ENCODE measurements at regions not wholly inside any gene's neighbourhood (a gene's known extent, or its start where the extent isn't known, plus 50 kb on each side); places are given as distances from the start of the nearest gene placed in this dataset.

GRCh38 chr10:44153918-44154670, 230.8 kb downstream of the CXCL12 start:
- CTCF ChIA-PET, result no interaction called here
- WGBS (ENCODE audit: insufficient coverage), result no CpG with 5 or more reads among the region's 5 CpGs
- H3K27ac ChIP-seq (ENCODE audit: low read length), result no peak overlapping the region
- H3K36me3 Mint-ChIP-seq, result peaks cover 4% of the 10 kb centered on the region
- H3K9me3 ChIP-seq, result no peaks in the 10 kb centered on the region
- no peak overlapping the region for H3K4me3 ChIP-seq (ENCODE audit: control insufficient read depth in 1 of 2, extremely low read depth in 1 of 2, low read length in 1 of 2)
- H3K36me3 ChIP-seq (ENCODE audit: control insufficient read depth in 2 of 2, extremely low read depth in 1 of 2, insufficient read depth in 1 of 2, low read length in 1 of 2), result no peaks in the 10 kb centered on the region
- peaks cover 0 to 6% of the 10 kb centered on the region in 2 experiments for H3K27me3 ChIP-seq (replicated peaks in 1 of 2; ENCODE audit: control insufficient read depth in 2 of 2, extremely low read depth in 1 of 2, insufficient read depth in 2 of 2, low read length in 1 of 2)
- POLR2A ChIA-PET, result no interaction called here
- H3K4me1 ChIP-seq (ENCODE audit: control insufficient read depth in 1 of 2, extremely low read depth in 1 of 2, insufficient read depth in 2 of 2, low read length in 2 of 2), result no peaks in the 10 kb centered on the region
- DNase-seq (no peak), ATAC-seq (replicated peaks in 1 of 4) (no peak)
- peaks cover 6 to 20% (median 12%) of the 10 kb centered on the region in 3 donors for H3K9me3 Mint-ChIP-seq
- H3K4me3 Mint-ChIP-seq, result no peak overlapping the region
- H3K4me1 Mint-ChIP-seq, result no peaks in the 10 kb centered on the region
- H3K27ac Mint-ChIP-seq, result no peak overlapping the region
- peaks cover 8 to 23% of the 10 kb centered on the region in 2 donors for H3K27me3 Mint-ChIP-seq

- CTCF ChIA-PET, result no interaction called here
- H3K27ac Mint-ChIP-seq, result no peak overlapping the region
Measured at GRCh38 chr10:44143556-44143955, 241.3 kb downstream of the CXCL12 start.

GRCh38 chr10:44132361-44133289, 252.3 kb downstream of the CXCL12 start:
- DNase-seq, result no peak
- no peaks in the 10 kb centered on the region for H3K36me3 Mint-ChIP-seq
- H3K9me3 Mint-ChIP-seq, result no peaks in the 10 kb centered on the region
- POLR2A ChIA-PET, result no interaction called here
- H3K27me3 Mint-ChIP-seq, result peaks cover 14 to 20% of the 10 kb centered on the region in 2 donors
- Histone ChIP-seq H3K27ac (ENCODE audit: low read length) (no peak overlapping the region), H3K9me3 (no peaks in the 10 kb centered on the region), H3K4me3 (ENCODE audit: control insufficient read depth in 1 of 2, extremely low read depth in 1 of 2, low read length in 1 of 2) (no peak overlapping the region), H3K36me3 (ENCODE audit: control insufficient read depth in 2 of 2, extremely low read depth in 1 of 2, insufficient read depth in 1 of 2, low read length in 1 of 2) (no peaks in the 10 kb centered on the region), H3K4me1 (ENCODE audit: control insufficient read depth in 1 of 2, extremely low read depth in 1 of 2, insufficient read depth in 2 of 2, low read length in 2 of 2) (no peaks in the 10 kb centered on the region), H3K27me3 (replicated peaks in 1 of 2; ENCODE audit: control insufficient read depth in 2 of 2, extremely low read depth in 1 of 2, insufficient read depth in 2 of 2, low read length in 1 of 2) (no peaks in the 10 kb centered on the region)
- no peaks in the 10 kb centered on the region for H3K4me1 Mint-ChIP-seq
- H3K27ac Mint-ChIP-seq, result no peak overlapping the region
- CTCF ChIA-PET, result no interaction called here
- H3K4me3 Mint-ChIP-seq, result no peak overlapping the region
- 77% methylated on average over 11 of the region's 11 CpGs for WGBS (ENCODE audit: insufficient coverage)
- no peak for ATAC-seq (replicated peaks in 1 of 4)

More at GRCh38 chr10:44143556-44143955, 241.3 kb downstream of the CXCL12 start:
- peaks cover 8 to 9% (median 8%) of the 10 kb centered on the region in 3 donors for H3K9me3 Mint-ChIP-seq
- no peak for ATAC-seq (replicated peaks in 1 of 4)
- no peak overlapping the region for H3K27ac ChIP-seq (ENCODE audit: low read length)
- no peak overlapping the region for H3K4me3 Mint-ChIP-seq
- H3K4me1 Mint-ChIP-seq, result no peaks in the 10 kb centered on the region
- no peaks in the 10 kb centered on the region for H3K9me3 ChIP-seq
- no peaks in the 10 kb centered on the region for H3K36me3 ChIP-seq (ENCODE audit: control insufficient read depth in 2 of 2, extremely low read depth in 1 of 2, insufficient read depth in 1 of 2, low read length in 1 of 2)
- H3K27me3 Mint-ChIP-seq, result no peaks in the 10 kb centered on the region
- no peaks in the 10 kb centered on the region for H3K36me3 Mint-ChIP-seq
- no peak for DNase-seq
- no peak overlapping the region for H3K4me3 ChIP-seq (ENCODE audit: control insufficient read depth in 1 of 2, extremely low read depth in 1 of 2, low read length in 1 of 2)
- POLR2A ChIA-PET, result no interaction called here
- no peaks in the 10 kb centered on the region for H3K4me1 ChIP-seq (ENCODE audit: control insufficient read depth in 1 of 2, extremely low read depth in 1 of 2, insufficient read depth in 2 of 2, low read length in 2 of 2)
- H3K27me3 ChIP-seq (replicated peaks in 1 of 2; ENCODE audit: control insufficient read depth in 2 of 2, extremely low read depth in 1 of 2, insufficient read depth in 2 of 2, low read length in 1 of 2), result no peaks in the 10 kb centered on the region

DNA sequence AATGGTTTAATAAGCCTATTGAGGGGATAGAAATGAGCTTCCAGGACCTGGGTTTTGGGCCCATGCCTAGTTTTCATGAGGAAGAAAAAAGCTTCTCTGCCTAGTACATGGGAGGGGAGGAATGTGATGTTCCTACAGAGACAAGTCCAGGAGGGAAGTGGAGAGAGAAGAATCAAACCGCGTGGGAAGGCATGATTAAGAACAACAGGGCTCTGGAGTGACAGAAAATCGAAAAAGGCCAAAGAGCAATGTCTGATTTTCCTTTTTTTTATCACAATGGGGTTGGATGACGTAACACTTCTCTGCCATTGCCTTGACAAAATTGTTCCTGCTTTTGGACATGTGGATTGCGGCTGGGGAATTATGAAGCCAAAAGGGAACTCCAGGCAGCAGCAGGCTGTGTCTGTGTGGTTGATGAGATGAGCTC, 258.6 kb downstream of the CXCL12 start:
- H3K27ac Mint-ChIP-seq, result no peak overlapping the region
- no peaks in the 10 kb centered on the region for H3K4me1 ChIP-seq (ENCODE audit: control insufficient read depth in 1 of 2, extremely low read depth in 1 of 2, insufficient read depth in 2 of 2, low read length in 2 of 2)
- H3K36me3 ChIP-seq (ENCODE audit: control insufficient read depth in 2 of 2, extremely low read depth in 1 of 2, insufficient read depth in 1 of 2, low read length in 1 of 2), result no peaks in the 10 kb centered on the region
- no peaks in the 10 kb centered on the region for H3K9me3 ChIP-seq
- ATAC-seq (replicated peaks in 1 of 4), result no peak
- H3K9me3 Mint-ChIP-seq, result peaks cover 0 to 3% (median 0%) of the 10 kb centered on the region in 3 donors
- H3K27me3 Mint-ChIP-seq, result peaks cover 9 to 10% of the 10 kb centered on the region in 2 donors
- H3K4me1 Mint-ChIP-seq, result no peaks in the 10 kb centered on the region
- 73% methylated on average over 5 of the region's 5 CpGs for WGBS (ENCODE audit: insufficient coverage)
- no peak overlapping the region for H3K4me3 ChIP-seq (ENCODE audit: control insufficient read depth in 1 of 2, extremely low read depth in 1 of 2, low read length in 1 of 2)
- H3K27ac ChIP-seq (ENCODE audit: low read length), result no peak overlapping the region
- POLR2A ChIA-PET, result interaction anchor here in 1 of 2 donors (0.7 kb wide), 1 partner anchor 18 kb away, joined by 3 read pairs; no protein-coding TSS in a partner anchor
- H3K36me3 Mint-ChIP-seq, result no peaks in the 10 kb centered on the region
- no peaks in the 10 kb centered on the region for H3K27me3 ChIP-seq (replicated peaks in 1 of 2; ENCODE audit: control insufficient read depth in 2 of 2, extremely low read depth in 1 of 2, insufficient read depth in 2 of 2, low read length in 1 of 2)
- DNase-seq, result no peak
- no peak overlapping the region for H3K4me3 Mint-ChIP-seq
- CTCF ChIA-PET, result no interaction called here

DNA sequence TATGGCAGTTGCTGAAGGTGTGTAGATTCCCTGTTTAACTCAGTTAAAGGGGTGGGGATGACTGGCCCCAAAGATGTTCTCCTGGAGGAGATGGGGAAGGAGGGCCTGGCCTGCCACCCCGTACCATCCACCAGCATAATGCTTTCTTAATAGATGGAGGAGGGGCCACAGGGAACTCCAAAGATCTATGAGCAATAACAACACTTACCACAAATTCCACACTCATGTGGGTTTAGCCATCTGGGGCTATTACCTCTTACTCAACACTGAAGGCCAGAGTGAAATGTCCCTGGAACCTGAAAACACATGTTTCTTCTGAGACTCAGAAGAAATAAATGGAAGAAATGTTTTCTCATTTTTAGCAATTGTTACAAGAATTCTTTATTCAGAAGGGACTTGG, 259.0 kb downstream of the CXCL12 start:
- CTCF ChIA-PET, result no interaction called here
- Histone ChIP-seq H3K27ac (ENCODE audit: low read length) (no peak overlapping the region), H3K27me3 (replicated peaks in 1 of 2; ENCODE audit: control insufficient read depth in 2 of 2, extremely low read depth in 1 of 2, insufficient read depth in 2 of 2, low read length in 1 of 2) (no peaks in the 10 kb centered on the region), H3K9me3 (no peaks in the 10 kb centered on the region), H3K4me3 (ENCODE audit: control insufficient read depth in 1 of 2, extremely low read depth in 1 of 2, low read length in 1 of 2) (no peak overlapping the region), H3K4me1 (ENCODE audit: control insufficient read depth in 1 of 2, extremely low read depth in 1 of 2, insufficient read depth in 2 of 2, low read length in 2 of 2) (no peaks in the 10 kb centered on the region), H3K36me3 (ENCODE audit: control insufficient read depth in 2 of 2, extremely low read depth in 1 of 2, insufficient read depth in 1 of 2, low read length in 1 of 2) (no peaks in the 10 kb centered on the region)
- Mint-ChIP-seq H3K36me3 (no peaks in the 10 kb centered on the region), H3K4me1 (no peaks in the 10 kb centered on the region), H3K4me3 (no peak overlapping the region), H3K27ac (no peak overlapping the region), H3K9me3 (peaks cover 0 to 3% (median 0%) of the 10 kb centered on the region in 3 donors), H3K27me3 (peaks cover 9 to 10% of the 10 kb centered on the region in 2 donors)
- ATAC-seq (replicated peaks in 1 of 4) (no peak), DNase-seq (no peak)
- WGBS (ENCODE audit: insufficient coverage), result no CpG with 5 or more reads among the region's 1 CpG
- POLR2A ChIA-PET, result no interaction called here

- Mint-ChIP-seq H3K36me3 (no peaks in the 10 kb centered on the region), H3K4me3 (no peak overlapping the region), H3K27ac (no peak overlapping the region), H3K9me3 (no peaks in the 10 kb centered on the region), H3K4me1 (no peaks in the 10 kb centered on the region), H3K27me3 (peaks cover 21 to 29% of the 10 kb centered on the region in 2 donors)
- ATAC-seq (replicated peaks in 1 of 4) (no peak), DNase-seq (no peak)
- CTCF ChIA-PET, result no interaction called here
- H3K9me3 ChIP-seq, result no peaks in the 10 kb centered on the region
- H3K4me3 ChIP-seq (ENCODE audit: control insufficient read depth in 1 of 2, extremely low read depth in 1 of 2, low read length in 1 of 2), result no peak overlapping the region
- H3K4me1 ChIP-seq (ENCODE audit: control insufficient read depth in 1 of 2, extremely low read depth in 1 of 2, insufficient read depth in 2 of 2, low read length in 2 of 2), result no peaks in the 10 kb centered on the region
- 100% methylated on average over 1 of the region's 3 CpGs for WGBS (ENCODE audit: insufficient coverage)
- POLR2A ChIA-PET, result no interaction called here
- H3K36me3 ChIP-seq (ENCODE audit: control insufficient read depth in 2 of 2, extremely low read depth in 1 of 2, insufficient read depth in 1 of 2, low read length in 1 of 2), result no peaks in the 10 kb centered on the region
- peaks cover 0 to 9% of the 10 kb centered on the region in 2 experiments for H3K27me3 ChIP-seq (replicated peaks in 1 of 2; ENCODE audit: control insufficient read depth in 2 of 2, extremely low read depth in 1 of 2, insufficient read depth in 2 of 2, low read length in 1 of 2)
- no peak overlapping the region for H3K27ac ChIP-seq (ENCODE audit: low read length)
Measured at GRCh38 chr10:44118500-44118899, 266.4 kb downstream of the CXCL12 start.
